Embryonic facial prominence (tissue), 1 donor: ENCODE measurements at regions not wholly inside any gene's neighbourhood (a gene's known extent, or its start where the extent isn't known, plus 50 kb on each side); places are given as distances from the start of the nearest gene placed in this dataset.

Experiments
- DNase-seq: peaks from one replicate; pipeline ENCODE4 v3.0.0-alpha.2; 2016; ENCODE audit errors: extremely low spot score

- DNase-seq, result no peak
Observed at GRCh38 chr10:57788117-57788516, 479.6 kb downstream of the IPMK start.

GRCh38 chr10:57786850-57787750 is 480.6 kb downstream of the IPMK start:
- DNase-seq, result no peak

DNA sequence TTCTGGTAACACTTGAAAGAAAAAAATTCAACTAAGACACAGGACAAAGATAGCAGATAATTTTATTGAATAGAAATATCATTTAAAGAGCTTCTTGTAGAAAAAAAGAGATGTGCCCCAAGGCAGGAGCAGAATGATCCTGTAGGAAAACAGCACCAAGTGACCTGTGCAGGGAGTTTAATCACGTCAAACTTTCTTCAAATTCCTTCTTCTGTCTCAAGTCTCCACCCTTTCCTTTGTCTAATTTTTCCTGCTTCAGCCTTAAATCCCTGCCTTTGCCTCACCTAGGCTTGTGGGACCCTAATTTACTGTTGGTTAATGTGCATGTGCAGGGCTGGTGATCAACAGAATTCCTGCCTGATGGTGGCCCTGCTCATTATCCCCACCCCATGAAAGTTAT is 481.4 kb downstream of the IPMK start:
- no peak for DNase-seq

DNA sequence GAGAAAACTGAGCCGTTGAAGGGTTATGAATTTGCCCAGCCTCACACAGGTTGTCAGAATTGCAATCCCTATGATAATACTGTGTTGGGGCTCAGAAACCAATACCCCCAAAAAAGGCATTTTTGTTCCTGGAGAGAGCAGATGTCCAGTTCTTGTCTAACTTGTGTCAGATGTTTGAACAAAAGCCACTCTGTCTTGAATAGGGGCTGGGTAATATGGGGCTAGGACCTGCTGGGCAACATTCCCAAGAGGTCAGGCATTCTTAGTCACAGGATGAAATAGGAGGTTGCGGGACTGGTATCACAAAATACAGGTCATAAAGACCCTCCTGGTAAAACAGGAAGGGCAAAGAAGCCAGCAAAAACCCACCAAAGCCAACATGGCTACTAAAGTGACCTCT is 482.1 kb downstream of the IPMK start:
- DNase-seq, result no peak

DNA sequence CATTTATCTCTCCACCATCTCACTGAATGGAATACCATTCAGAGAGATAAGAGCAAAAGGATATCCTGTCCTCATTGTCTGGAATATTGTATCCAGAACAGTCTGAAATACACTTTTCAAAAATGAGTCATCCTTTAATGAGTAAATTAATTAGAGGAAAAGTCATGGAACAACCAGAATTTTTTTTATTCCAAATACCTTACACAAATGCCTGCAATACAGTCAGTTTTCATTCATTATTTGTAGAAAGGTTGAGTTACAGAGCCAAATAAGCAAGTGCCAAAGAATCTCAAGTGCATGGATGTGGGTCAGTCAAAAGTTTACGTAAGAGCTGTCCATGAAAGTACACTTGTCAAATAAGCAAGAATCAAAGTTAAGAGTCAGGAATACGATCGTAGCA is 482.6 kb downstream of the IPMK start:
- no peak for DNase-seq

GRCh38 chr10:57776688-57777432 is 490.8 kb downstream of the IPMK start:
- no peak for DNase-seq

- no peak for DNase-seq
Observed at GRCh38 chr10:57775250-57775649, 492.4 kb downstream of the IPMK start.

DNA sequence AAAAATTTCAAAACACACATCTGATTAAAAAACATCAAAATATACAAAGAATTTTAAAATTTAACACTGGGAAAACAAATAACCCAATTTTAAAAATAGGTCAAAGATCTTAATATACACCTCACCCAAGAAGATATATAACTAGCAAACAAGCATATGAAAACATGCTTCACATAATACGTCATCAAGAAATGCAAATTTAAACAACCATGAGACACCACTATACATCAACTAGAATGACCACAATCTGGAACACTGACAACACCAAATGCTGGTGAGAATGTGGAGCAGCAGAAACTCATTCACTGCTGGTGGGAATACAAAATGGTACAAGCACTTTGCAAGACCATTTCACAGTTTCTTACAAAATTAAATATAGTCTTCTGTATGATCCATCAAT is 498.4 kb downstream of the IPMK start:
- no peak for DNase-seq

GRCh38 chr10:57759777-57760176 is 507.9 kb downstream of the IPMK start:
- no peak for DNase-seq

DNA sequence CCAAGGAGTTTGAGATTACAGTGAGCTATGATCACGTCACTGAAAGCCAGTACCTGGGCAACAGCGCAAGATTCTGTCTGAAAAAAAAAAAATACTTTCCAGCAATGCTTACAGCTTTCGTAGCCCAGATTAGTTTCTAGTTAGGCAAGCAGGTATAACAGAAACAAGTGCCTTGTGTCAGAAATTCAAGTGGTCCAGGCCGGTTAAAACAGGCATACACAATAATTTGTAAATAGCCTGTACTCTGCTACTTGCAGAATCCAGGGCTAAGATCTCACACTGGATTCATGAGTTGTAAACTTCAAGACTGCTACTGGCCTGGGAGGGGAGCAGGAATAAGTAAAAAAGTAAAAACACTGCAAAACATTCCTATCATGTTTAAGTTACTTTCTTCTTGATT is 512.9 kb downstream of the IPMK start:
- DNase-seq, result no peak

DNA sequence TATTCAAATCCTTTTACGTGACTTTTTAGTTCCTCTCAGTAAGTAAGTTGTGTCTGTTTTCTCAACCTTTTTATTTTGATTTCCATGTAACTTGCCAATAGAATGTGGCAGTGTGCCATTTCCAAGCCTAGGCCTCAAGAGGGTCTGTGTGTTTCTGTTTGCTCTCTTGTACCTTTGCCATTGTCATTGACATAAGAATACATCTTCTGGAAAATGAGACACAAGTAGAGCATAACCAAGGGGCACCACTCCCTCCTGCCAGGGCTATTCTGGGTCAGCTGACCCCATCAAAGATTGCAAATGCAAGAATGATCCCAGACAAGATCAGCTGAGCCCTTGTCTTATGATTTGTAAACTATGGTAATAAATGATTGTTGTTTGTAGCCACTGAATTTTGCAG is 524.0 kb downstream of the IPMK start:
- no peak for DNase-seq

DNA sequence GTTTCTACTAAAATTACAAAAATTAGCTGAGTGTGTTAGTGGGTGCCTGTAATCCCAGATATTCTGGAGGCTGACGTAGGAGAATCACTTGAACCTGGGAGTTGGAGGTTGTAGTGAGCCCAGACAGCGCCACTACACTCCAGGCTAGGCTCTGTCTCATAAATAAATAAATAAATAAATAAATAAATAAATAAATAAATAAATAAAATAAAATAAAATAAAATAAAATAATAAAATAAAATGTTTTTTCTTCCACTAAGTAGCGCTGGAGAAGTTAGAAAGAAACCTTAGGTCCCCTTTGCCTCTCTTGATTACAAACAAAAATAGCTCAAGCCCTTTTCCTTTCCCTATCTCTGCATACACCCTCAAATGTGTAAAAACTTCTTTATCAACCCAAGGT is 525.9 kb downstream of the IPMK start:
- no peak for DNase-seq

- DNase-seq, result no peak
Observed at GRCh38 chr10:57723305-57723704, 544.4 kb downstream of the IPMK start.

- DNase-seq, result no peak
Observed at GRCh38 chr10:57716884-57717283, 550.8 kb downstream of the IPMK start.

DNA sequence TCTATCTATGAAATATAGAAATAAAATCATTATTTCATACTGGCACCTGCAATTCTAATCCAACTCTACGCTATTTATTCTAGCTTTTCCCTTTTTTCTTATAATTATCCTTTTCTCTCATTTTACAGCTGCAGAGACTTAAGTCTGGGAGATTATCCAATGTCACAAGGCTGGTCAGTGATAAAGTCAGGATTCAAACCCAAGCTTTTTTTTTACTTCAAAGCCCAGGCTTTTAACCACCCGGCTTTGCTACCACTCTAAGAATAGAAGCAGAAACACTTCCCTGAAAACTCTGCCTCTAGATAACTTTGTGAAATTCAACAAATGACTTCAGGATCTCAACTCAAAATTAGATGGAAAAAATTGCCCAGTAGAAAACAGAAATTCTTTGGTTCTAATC is 552.5 kb downstream of the IPMK start:
- DNase-seq, result no peak

DNA sequence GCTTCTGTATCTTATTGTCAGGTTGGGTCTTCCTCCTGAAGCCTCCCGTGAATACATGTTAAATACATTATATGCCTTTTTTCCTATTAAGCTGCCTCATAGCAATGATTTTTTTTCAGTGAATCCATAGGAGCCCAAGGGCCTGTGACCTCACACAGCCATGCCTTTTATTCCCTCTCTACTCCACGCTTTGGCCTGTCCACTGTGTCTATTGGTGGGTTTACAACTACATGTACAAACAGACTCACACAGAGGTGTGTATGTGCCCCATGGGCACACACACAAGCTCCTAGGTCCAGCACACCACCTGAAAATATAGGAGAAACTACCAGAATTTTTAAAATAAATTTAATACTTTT is 560.4 kb downstream of the IPMK start:
- no peak for DNase-seq

- no peak for DNase-seq
Observed at GRCh38 chr10:57706576-57707299, 561.0 kb downstream of the IPMK start.

GRCh38 chr10:57706016-57706415 is 561.7 kb downstream of the IPMK start:
- no peak for DNase-seq

DNA sequence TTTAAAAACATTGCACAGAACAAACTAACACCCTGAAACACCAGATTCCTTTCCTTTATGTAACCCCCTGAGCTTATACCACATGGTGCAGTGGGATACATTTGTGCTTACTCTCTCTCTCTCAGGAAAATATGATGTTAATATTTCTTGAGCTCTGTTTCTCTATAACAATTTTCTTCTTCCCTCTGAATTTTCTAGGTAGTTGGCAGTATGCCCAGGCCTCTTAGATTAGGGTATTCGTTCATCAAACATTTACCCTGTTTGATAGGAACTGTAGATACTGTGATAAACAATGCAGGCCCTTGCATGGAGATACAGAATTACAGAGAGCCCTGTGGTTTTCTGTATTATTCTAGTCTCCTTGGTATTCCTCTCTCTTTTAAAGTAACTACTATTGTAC is 567.8 kb downstream of the IPMK start:
- no peak for DNase-seq

GRCh38 chr10:57696641-57697040 is 571.1 kb downstream of the IPMK start:
- no peak for DNase-seq

DNA sequence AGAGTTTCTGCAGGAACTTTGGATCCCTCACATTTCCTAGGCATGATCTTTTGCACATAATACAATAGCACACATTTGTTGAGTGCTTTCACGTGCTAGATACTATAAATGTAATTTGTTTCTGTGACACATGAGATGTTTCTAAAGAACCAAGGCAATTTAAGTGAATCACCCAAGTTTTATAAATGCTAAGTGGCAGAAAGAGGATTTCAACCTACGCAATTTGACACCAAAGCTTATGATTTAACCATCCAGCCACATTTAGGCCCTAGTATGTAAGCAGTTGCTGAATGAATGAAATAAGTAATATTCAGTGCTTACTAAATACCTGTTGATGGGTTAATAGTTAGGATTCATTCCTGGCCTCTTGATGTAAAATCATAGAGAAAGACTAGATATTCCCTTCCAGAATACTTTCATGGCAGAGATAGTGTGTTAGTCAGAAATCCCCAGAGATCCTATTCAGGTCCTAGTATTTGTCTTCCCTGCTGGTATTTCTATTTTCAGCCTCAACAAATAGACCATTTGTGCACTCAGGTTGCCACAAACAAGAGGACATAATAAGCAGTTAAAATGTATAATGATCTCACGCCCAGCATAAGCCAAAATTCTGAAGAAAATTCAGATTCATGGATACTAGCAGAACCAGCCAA is 572.6 kb downstream of the IPMK start:
- no peak for DNase-seq
